Esophagus squamous epithelium (tissue), 5 donors: ENCODE measurements at regions not wholly inside any gene's neighbourhood (a gene's known extent, or its start where the extent isn't known, plus 50 kb on each side); places are given as distances from the start of the nearest gene placed in this dataset.
A peak's percentile ranks its signal among the peaks of the same experiment; 100 is the strongest.

ENCODE experiments used
- DNase-seq: peaks from one replicate; lab custom pipeline; 2025; lab: John Stamatoyannopoulos, UW
- H3K27ac ChIP-seq, 4 donors: fragments of 200-600 bp; sonication (generic); one replicate each; pipeline ENCODE4 v1.5.1; 2016 to 2019; ENCODE audit warnings: mild to moderate bottlenecking in 1 of 4
- H3K27me3 ChIP-seq, 4 donors: fragments of 200-600 bp; sonication (generic); 1 replicate in 3 of 4; 2 replicates in 1 of 4; pipeline versions ENCODE4 v1.5.1 to v1.6.0; 2017 to 2021; ENCODE audit warnings: antibody characterized with exemption in 1 of 4
- H3K36me3 ChIP-seq, 3 donors: fragments of 200-600 bp; sonication (generic); one replicate each; pipeline ENCODE4 v1.5.1; 2016 to 2019
- H3K4me1 ChIP-seq, 3 donors: fragments of 200-600 bp; sonication (generic); one replicate each; pipeline ENCODE4 v1.5.1; 2017 to 2019
- H3K4me3 ChIP-seq, 4 donors: fragments of 200-600 bp; sonication (generic); 1 replicate in 3 of 4; 2 replicates in 1 of 4; pipeline ENCODE4 v1.5.1; 2016 to 2019; ENCODE audit warnings: mild to moderate bottlenecking in 2 of 4, moderate library complexity in 1 of 4
- H3K9me3 ChIP-seq, 3 donors: fragments of 200-600 bp; sonication (generic); one replicate each; pipeline ENCODE4 v1.5.1; 2016 to 2019
- POLR2A ChIP-seq, 4 donors: fragments of 450-650 bp; IDR thresholded peaks; one replicate each; pipeline ENCODE4 v1.6.1; 2017; ENCODE audit warnings: antibody characterized with exemption in 4 of 4, mild to moderate bottlenecking in 4 of 4, moderate library complexity in 3 of 4
- WGBS, 2 donors: methylation state at CpG; one replicate each; pipeline ENCODE4 v1.1.5; 2018; 5-methylcytosine and 5-hydroxymethylcytosine counted together
- intact Hi-C: fragments of 100-400 bp; cut with DNase I; formaldehyde crosslinking; loops from one replicate; pipeline ENCODE4 v1.15.0; 2022
- TF ChIP-seq, protein P1 (sequence below), 6 experiments: fragments of 450-650 bp in 4 of 6; fragments of 200-600 bp in 2 of 6; sonication (generic) in 2 of 6; IDR thresholded peaks; one replicate each; pipeline ENCODE4 v1.5.1; 2016 to 2019; ENCODE audit warnings: antibody characterized with exemption in 6 of 6, mild to moderate bottlenecking in 4 of 6, moderate library complexity in 4 of 6
- donor health status: DM: yes; HTN: yes; CAD: no.

DNA sequence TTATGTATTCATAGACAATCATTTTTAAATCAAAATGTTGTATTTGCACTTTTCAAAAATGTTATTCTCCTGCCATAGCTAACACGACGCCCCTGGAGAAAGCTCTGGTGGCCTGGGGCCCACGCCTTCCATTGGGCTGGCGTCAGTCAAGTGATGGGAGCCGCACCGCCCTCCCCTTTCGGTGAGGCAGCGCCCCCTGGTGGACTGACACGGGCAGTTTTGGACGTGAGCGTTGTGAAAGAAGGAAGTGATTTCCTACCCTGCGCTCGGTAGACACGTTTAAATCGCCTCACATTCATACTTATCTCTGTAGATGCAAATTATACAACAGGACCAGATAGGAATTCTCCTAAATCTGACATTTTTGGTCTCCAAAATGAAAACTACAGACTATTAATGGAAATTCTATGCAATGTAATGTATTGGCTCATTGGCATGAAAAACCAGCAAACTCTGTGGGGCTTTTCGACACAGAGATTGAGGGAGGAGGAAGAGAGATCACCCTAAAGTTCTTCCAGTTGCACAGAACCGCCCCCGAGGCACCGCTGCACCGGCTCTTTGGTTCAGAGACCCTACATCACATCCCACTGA is 326.2 kb upstream of the SOX11 start:
- 27 to 29% methylated on average over 16 to 20 of the region's 20 CpGs for WGBS, 2 donors
- intact Hi-C loops, result no loop called here
- Histone ChIP-seq H3K4me3 (no peak overlapping the region), H3K9me3 (no peaks in the 10 kb centered on the region), H3K4me1 (no peaks in the 10 kb centered on the region), H3K27me3 (no peaks in the 10 kb centered on the region), H3K36me3 (no peaks in the 10 kb centered on the region), H3K27ac (no peak overlapping the region)
- no peak for DNase-seq
- TF ChIP-seq, protein P1, sequence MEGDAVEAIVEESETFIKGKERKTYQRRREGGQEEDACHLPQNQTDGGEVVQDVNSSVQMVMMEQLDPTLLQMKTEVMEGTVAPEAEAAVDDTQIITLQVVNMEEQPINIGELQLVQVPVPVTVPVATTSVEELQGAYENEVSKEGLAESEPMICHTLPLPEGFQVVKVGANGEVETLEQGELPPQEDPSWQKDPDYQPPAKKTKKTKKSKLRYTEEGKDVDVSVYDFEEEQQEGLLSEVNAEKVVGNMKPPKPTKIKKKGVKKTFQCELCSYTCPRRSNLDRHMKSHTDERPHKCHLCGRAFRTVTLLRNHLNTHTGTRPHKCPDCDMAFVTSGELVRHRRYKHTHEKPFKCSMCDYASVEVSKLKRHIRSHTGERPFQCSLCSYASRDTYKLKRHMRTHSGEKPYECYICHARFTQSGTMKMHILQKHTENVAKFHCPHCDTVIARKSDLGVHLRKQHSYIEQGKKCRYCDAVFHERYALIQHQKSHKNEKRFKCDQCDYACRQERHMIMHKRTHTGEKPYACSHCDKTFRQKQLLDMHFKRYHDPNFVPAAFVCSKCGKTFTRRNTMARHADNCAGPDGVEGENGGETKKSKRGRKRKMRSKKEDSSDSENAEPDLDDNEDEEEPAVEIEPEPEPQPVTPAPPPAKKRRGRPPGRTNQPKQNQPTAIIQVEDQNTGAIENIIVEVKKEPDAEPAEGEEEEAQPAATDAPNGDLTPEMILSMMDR (IDR thresholded peaks at IDR 0.05), result peak in 5 of 6 experiments; percentile 16 to 47 (median 29)
- no peak for TF ChIP-seq POLR2A (IDR thresholded peaks at IDR 0.05)

GRCh38 chr2:5367321-5367720 is 324.9 kb upstream of the SOX11 start:
- no peaks in the 10 kb centered on the region for H3K27me3 ChIP-seq
- no peaks in the 10 kb centered on the region for H3K4me1 ChIP-seq
- intact Hi-C loops, result no loop called here
- no peak overlapping the region for H3K4me3 ChIP-seq
- DNase-seq, result no peak
- H3K9me3 ChIP-seq, result no peaks in the 10 kb centered on the region
- H3K36me3 ChIP-seq, result no peaks in the 10 kb centered on the region
- TF ChIP-seq, protein P1 (IDR thresholded peaks at IDR 0.05), result no peak
- no peak for TF ChIP-seq POLR2A (IDR thresholded peaks at IDR 0.05)
- no peak overlapping the region for H3K27ac ChIP-seq
- 49 to 59% methylated on average over 6 of the region's 6 CpGs for WGBS, 2 donors

DNA sequence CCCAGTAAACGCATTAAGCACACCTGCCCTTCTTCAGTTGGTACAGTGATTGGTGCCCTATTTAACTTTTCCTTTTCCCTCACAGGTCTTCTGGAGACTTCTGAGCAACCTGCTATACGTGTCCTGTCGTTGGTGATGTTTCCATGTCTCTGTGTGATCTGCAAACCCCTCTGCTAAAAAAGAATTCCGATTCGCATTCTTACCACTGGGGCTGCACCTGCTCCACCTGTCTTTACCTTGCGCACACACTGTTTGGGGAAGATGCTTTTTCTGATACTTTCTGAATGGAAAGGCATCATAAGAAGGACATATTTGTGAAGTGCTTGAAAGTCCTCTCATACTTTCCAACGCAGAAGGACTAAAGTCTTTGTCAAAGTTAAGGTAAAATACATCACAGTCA is 323.9 kb upstream of the SOX11 start:
- DNase-seq, result no peak

GRCh38 chr2:5369510-5369909 is 322.7 kb upstream of the SOX11 start:
- Histone ChIP-seq H3K4me3 (no peak overlapping the region), H3K9me3 (no peaks in the 10 kb centered on the region), H3K27me3 (no peaks in the 10 kb centered on the region), H3K36me3 (no peaks in the 10 kb centered on the region), H3K4me1 (no peaks in the 10 kb centered on the region), H3K27ac (no peak overlapping the region)
- TF ChIP-seq, protein P1 (IDR thresholded peaks at IDR 0.05), result no peak
- no peak for TF ChIP-seq POLR2A (IDR thresholded peaks at IDR 0.05)
- 82 to 83% methylated on average over 7 of the region's 7 CpGs for WGBS, 2 donors
- DNase-seq, result no peak
- intact Hi-C loops, result no loop called here

More for the DNA sequence above, 323.9 kb upstream of the SOX11 start:
- H3K27ac ChIP-seq, result no peak overlapping the region
- H3K4me1 ChIP-seq, result no peaks in the 10 kb centered on the region
- intact Hi-C loops, result no loop called here
- TF ChIP-seq POLR2A (IDR thresholded peaks at IDR 0.05), result no peak
- TF ChIP-seq, protein P1 (IDR thresholded peaks at IDR 0.05), result no peak
- no peaks in the 10 kb centered on the region for H3K27me3 ChIP-seq
- no peak overlapping the region for H3K4me3 ChIP-seq
- WGBS, 2 donors, result 68 to 71% methylated on average over 7 of the region's 7 CpGs
- H3K36me3 ChIP-seq, result no peaks in the 10 kb centered on the region
- H3K9me3 ChIP-seq, result no peaks in the 10 kb centered on the region

GRCh38 chr2:5370158-5370557 is 322.0 kb upstream of the SOX11 start:
- no peaks in the 10 kb centered on the region for H3K9me3 ChIP-seq
- DNase-seq, result no peak
- H3K4me1 ChIP-seq, result no peaks in the 10 kb centered on the region
- H3K27me3 ChIP-seq, result no peaks in the 10 kb centered on the region
- intact Hi-C loops, result no loop called here
- TF ChIP-seq POLR2A (IDR thresholded peaks at IDR 0.05), result no peak
- TF ChIP-seq, protein P1 (IDR thresholded peaks at IDR 0.05), result no peak
- 71 to 79% methylated on average over 3 to 5 of the region's 5 CpGs for WGBS, 2 donors
- no peaks in the 10 kb centered on the region for H3K36me3 ChIP-seq
- no peak overlapping the region for H3K27ac ChIP-seq
- H3K4me3 ChIP-seq, result no peak overlapping the region
